K562 (cell line): ENCODE measurements at regions not wholly inside any gene's neighbourhood (a gene's known extent, or its start where the extent isn't known, plus 50 kb on each side); places are given as distances from the start of the nearest gene placed in this dataset.

ENCODE experiments used
- ATAC-seq: fragments of 200-7000 bp; cut with Tn5 transposase; 3 replicates; pipeline ENCODE4 v1.9.1; 2020; ENCODE audit warnings: moderate library complexity
- BruUV-seq: library from RNA; stranded (reverse); fragments of 400-500 nt; replicated peaks from 2 replicates; lab custom pipeline; 2021; lab: Mats Ljungman, UMichigan
- CTCF ChIA-PET: fragments of 300-600 bp; formaldehyde crosslinking; extraction: SDS; loops from one replicate; lab custom pipeline; 2021; ENCODE audit warnings: low intra/inter-chr PET ratio; lab: Yijun Ruan, JAX
- POLR2A ChIA-PET: fragments of 300-600, 350-650 bp; sonication (Branson Sonifier 250); formaldehyde crosslinking; extraction: SDS; loops from one replicate; lab custom pipeline; 2021; ENCODE audit warnings: antibody characterized with exemption, inconsistent platforms; lab: Yijun Ruan, JAX
- DNase-seq, 4 experiments: peaks; one replicate each; pipeline versions ENCODE4 v3.0.0 to v3.0.0-alpha.2; 2011 to 2018; ENCODE audit warnings: low spot score in 3 of 4, mixed read lengths in 3 of 4; ENCODE audit errors: extremely low read depth in 1 of 4
- FAIRE-seq: peaks from 2 replicates; lab custom pipeline; 2011; peaks lifted over from hg19 to GRCh38; lab: Jason Lieb, UNC
- H2AFZ ChIP-seq: 2 replicates; pipeline ENCODE4 v1.6.0; 2011; ENCODE audit warnings: low read depth, low read length, control low read depth, inconsistent platforms
- H3K27ac ChIP-seq: fragments of 200-600 bp; 3 replicates; pipeline ENCODE4 v1.8.0; 2011; ENCODE audit warnings: low read depth, mild to moderate bottlenecking, control low read depth, inconsistent platforms, low read length, moderate library complexity, mixed read lengths; ENCODE audit errors: extremely low read depth
- H3K27me3 ChIP-seq, 2 experiments: fragments of 300-600 bp in 1 of 2; 2 replicates in 1 of 2; 3 replicates in 1 of 2; pipeline versions ENCODE4 v1.6.0 to v1.8.0; 2011; ENCODE audit warnings: inconsistent platforms in 2 of 2, low read length in 2 of 2, mild to moderate bottlenecking in 1 of 2, mixed read lengths in 1 of 2, moderate library complexity in 1 of 2; ENCODE audit not compliant: control insufficient read depth in 2 of 2, insufficient read depth in 2 of 2
- H3K36me3 ChIP-seq: fragments of 300-600 bp; 3 replicates; pipeline ENCODE4 v1.8.0; 2011; ENCODE audit warnings: mild to moderate bottlenecking, low read length, inconsistent platforms; ENCODE audit not compliant: control insufficient read depth, insufficient read depth
- H3K4me1 ChIP-seq, 2 experiments: fragments of 200-600 bp in 1 of 2; replicated peaks in 1 of 2; 2 replicates in 1 of 2; 3 replicates in 1 of 2; pipeline versions ENCODE4 v1.5.1 to v1.8.0; 2011; ENCODE audit warnings: inconsistent platforms in 2 of 2, low read length in 2 of 2, mild to moderate bottlenecking in 1 of 2, mixed read lengths in 1 of 2, moderate library complexity in 1 of 2; ENCODE audit not compliant: control insufficient read depth in 2 of 2, insufficient read depth in 2 of 2
- H3K4me2 ChIP-seq: 2 replicates; pipeline ENCODE4 v1.6.1; 2011; ENCODE audit warnings: low read length, control low read depth, inconsistent platforms, mixed read lengths; ENCODE audit not compliant: insufficient read depth
- H3K4me3 ChIP-seq: fragments of 200-600 bp; sonication (generic), shearing (Covaris generic); 2 replicates; pipeline ENCODE4 v1.5.1; 2016; ENCODE audit warnings: control low read depth, inconsistent platforms
- H3K79me2 ChIP-seq: fragments of 200-600 bp; 3 replicates; pipeline ENCODE4 v1.8.0; 2011; ENCODE audit warnings: low read length, inconsistent platforms; ENCODE audit not compliant: control insufficient read depth, insufficient read depth
- H3K9ac ChIP-seq, 2 experiments: 2 replicates each; pipeline versions ENCODE4 v1.6.0 to v1.6.1; 2011; ENCODE audit warnings: low read depth in 2 of 2, low read length in 2 of 2, control low read depth in 1 of 2, inconsistent platforms in 1 of 2, mild to moderate bottlenecking in 1 of 2, mixed read lengths in 1 of 2; ENCODE audit not compliant: insufficient read depth in 1 of 2
- H3K9me1 ChIP-seq: one replicate; pipeline ENCODE4 v1.6.0; 2011; ENCODE audit warnings: inconsistent platforms, mild to moderate bottlenecking, low read length, moderate library complexity; ENCODE audit not compliant: control insufficient read depth, insufficient read depth
- H3K9me3 ChIP-seq: replicated peaks from 2 replicates; pipeline ENCODE4 v1.5.1; 2011; ENCODE audit warnings: low read depth, low read length, inconsistent platforms; ENCODE audit not compliant: control insufficient read depth, insufficient read depth
- H4K20me1 ChIP-seq: replicated peaks from 2 replicates; pipeline ENCODE4 v1.6.1; 2011; ENCODE audit warnings: low read length, inconsistent platforms, mixed read lengths; ENCODE audit not compliant: control insufficient read depth, insufficient read depth
- ARID3A ChIP-seq: IDR thresholded peaks from 2 replicates; pipeline ENCODE4 v1.6.1; 2012; ENCODE audit warnings: low read depth, low read length, improper control_type of control experiment, borderline replicate concordance
- ATF4 ChIP-seq: fragments of 450-650 bp; formaldehyde crosslinking; IDR thresholded peaks from 2 replicates; pipeline ENCODE4 v1.4.0; 2022; ENCODE audit warnings: mild to moderate bottlenecking, moderate library complexity
- MNT ChIP-seq, 2 experiments: fragments of 450-650 bp; conservative IDR thresholded peaks; 2 replicates each; pipeline ENCODE4 v1.6.1; 2017; ENCODE audit warnings: mild to moderate bottlenecking in 2 of 2, moderate library complexity in 2 of 2
- NR2C2 ChIP-seq, 2 experiments: fragments of 200-800 bp in 1 of 2; sonication (Bioruptor generic) in 1 of 2; sonication (generic) in 1 of 2; formaldehyde crosslinking in 1 of 2; IDR thresholded peaks; 2 replicates each; pipeline versions ENCODE4 v1.6.1 to v1.8.0; 2016 to 2022; ENCODE audit warnings: mild to moderate bottlenecking in 1 of 2, missing compliant biosample characterization in 1 of 2, missing genetic modification characterization in 1 of 2, missing genetic modification reagents in 1 of 2
- POLR2G ChIP-seq: fragments of 200-400 bp; formaldehyde crosslinking; IDR thresholded peaks from 2 replicates; pipeline ENCODE4 v1.6.1; 2017; ENCODE audit warnings: low read depth, mild to moderate bottlenecking, antibody characterized with exemption, low read length, moderate library complexity
- RBM34 ChIP-seq: fragments of 200-400 bp; formaldehyde crosslinking; IDR thresholded peaks from 2 replicates; pipeline ENCODE4 v1.6.1; 2018; ENCODE audit warnings: low read length, borderline replicate concordance; ENCODE audit not compliant: insufficient read depth
- RFX1 ChIP-seq: fragments of 450-650 bp; IDR thresholded peaks from 2 replicates; pipeline ENCODE4 v1.6.1; 2016; ENCODE audit warnings: mild to moderate bottlenecking, moderate library complexity
- SREBF1 ChIP-seq: fragments of 150-350 bp; IDR thresholded peaks from 2 replicates; pipeline ENCODE4 v1.6.1; 2014; ENCODE audit warnings: antibody characterized with exemption, low read depth, low read length, borderline replicate concordance
- TEAD1 ChIP-seq, 2 experiments: fragments of 450-650 bp in 1 of 2; sonication (generic) in 1 of 2; formaldehyde crosslinking; IDR thresholded peaks; 2 replicates each; pipeline versions ENCODE4 v1.4.0 to v1.8.0; 2020 to 2022; ENCODE audit warnings: mild to moderate bottlenecking in 2 of 2, missing genetic modification reagents in 1 of 2
- TFAP4 ChIP-seq: sonication (generic); formaldehyde crosslinking; IDR thresholded peaks from 2 replicates; pipeline ENCODE4 v1.8.0; 2022; ENCODE audit warnings: missing genetic modification reagents, mild to moderate bottlenecking, moderate library complexity, borderline replicate concordance
- ZBTB17 ChIP-seq: fragments of 450-650 bp; formaldehyde crosslinking; IDR thresholded peaks from 2 replicates; pipeline ENCODE4 v1.4.0; 2020; ENCODE audit warnings: mild to moderate bottlenecking
- ZNF445 ChIP-seq: fragments of 250-450 bp; sonication (Bioruptor Pico); IDR thresholded peaks from 2 replicates; pipeline ENCODE4 v1.4.0; 2020; ENCODE audit warnings: low read depth, mild to moderate bottlenecking, moderate library complexity
- ZNF76 ChIP-seq: fragments of 250-450 bp; sonication (Bioruptor Pico); IDR thresholded peaks from 2 replicates; pipeline ENCODE4 v1.4.0; 2020; ENCODE audit warnings: mild to moderate bottlenecking, moderate library complexity, borderline replicate concordance
- WGBS: fragments of 100-300 bp; shearing (Covaris generic); methylation state at CpG from one replicate; pipeline ENCODE4 v1.1.6; 2016; ENCODE audit warnings: low coverage, mixed read lengths; ENCODE audit not compliant: insufficient coverage; ENCODE audit errors: missing lambda C conversion rate; 5-methylcytosine and 5-hydroxymethylcytosine counted together
- in situ Hi-C: fragments of 300-500 bp; cut with MboI; formaldehyde crosslinking; loops from 4 replicates; pipeline ENCODE4 v1.15.0; 2018; ENCODE audit warnings: inconsistent platforms, mixed read lengths
- intact Hi-C: fragments of 100-400 bp; cut with micrococcal nuclease; formaldehyde crosslinking; loops from 2 replicates; pipeline ENCODE4 v1.14.2; 2022
- TF ChIP-seq, protein P1 (sequence below): sonication (generic); formaldehyde crosslinking; IDR thresholded peaks from 2 replicates; pipeline ENCODE4 v1.8.0; 2022; ENCODE audit warnings: mild to moderate bottlenecking, missing genetic modification reagents

GRCh38 chr3:56927855-56928254 lies 126.1 kb upstream of the ARHGEF3 start:
- in situ Hi-C loops: no loop called here
- ATAC-seq: no peak
- intact Hi-C loops: no loop called here
- CTCF ChIA-PET: no interaction called here
- POLR2A ChIA-PET: interaction anchor here (0.6 to 0.9 kb wide), 3 partner anchors 43 to 80 kb away, joined by 3 to 4 read pairs (median 3); no protein-coding TSS in a partner anchor
- no peak overlapping the region for H3K9ac ChIP-seq
- 0% methylated on average over 2 of the region's 2 CpGs for WGBS
- DNase-seq: no peak
- no peak overlapping the region for H3K4me2 ChIP-seq
- no peak for FAIRE-seq
- H3K27ac ChIP-seq: no peak overlapping the region
- H4K20me1 ChIP-seq: no peaks in the 10 kb centered on the region
- no peaks in the 10 kb centered on the region; a peak in 1 of 5 replicates for H3K27me3 ChIP-seq
- BruUV-seq: no TSS peak
- no peak overlapping the region for H2AFZ ChIP-seq
- H3K9me1 ChIP-seq: no peaks in the 10 kb centered on the region
- no peaks in the 10 kb centered on the region for H3K4me1 ChIP-seq
- H3K36me3 ChIP-seq: no peaks in the 10 kb centered on the region
- H3K79me2 ChIP-seq: no peaks in the 10 kb centered on the region
- H3K4me3 ChIP-seq: no peak overlapping the region
- H3K9me3 ChIP-seq: no peaks in the 10 kb centered on the region
- TF ChIP-seq ZBTB17 (no peak), MNT (conservative IDR thresholded peaks at IDR 0.05) (no peak), TEAD1 (CRISPR knock-in tag; IDR thresholded peaks at IDR 0.05) (no peak), ATF4 (CRISPR knock-in tag) (no peak), ZNF76 (CRISPR knock-in tag) (no peak), ZNF445 (CRISPR knock-in tag) (no peak), POLR2G (no peak), SREBF1 (no peak), ARID3A (no peak), NR2C2 (CRISPR knock-in tag; IDR thresholded peaks at IDR 0.05) (no peak), NR2C2 (tag; IDR thresholded peaks at IDR 0.05) (no peak), TFAP4 (CRISPR knock-in tag) (no peak), RFX1 (no peak), RBM34 (no peak)
- TF ChIP-seq, protein P1, sequence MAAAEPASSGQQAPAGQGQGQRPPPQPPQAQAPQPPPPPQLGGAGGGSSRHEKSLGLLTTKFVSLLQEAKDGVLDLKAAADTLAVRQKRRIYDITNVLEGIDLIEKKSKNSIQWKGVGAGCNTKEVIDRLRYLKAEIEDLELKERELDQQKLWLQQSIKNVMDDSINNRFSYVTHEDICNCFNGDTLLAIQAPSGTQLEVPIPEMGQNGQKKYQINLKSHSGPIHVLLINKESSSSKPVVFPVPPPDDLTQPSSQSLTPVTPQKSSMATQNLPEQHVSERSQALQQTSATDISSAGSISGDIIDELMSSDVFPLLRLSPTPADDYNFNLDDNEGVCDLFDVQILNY (CRISPR knock-in tag): no peak
